ENCODE measurements at regions not wholly inside any gene's neighbourhood (a gene's known extent, or its start where the extent isn't known, plus 50 kb on each side); places are given as distances from the start of the nearest gene placed in this dataset.

GRCh38 chr9:119736491-119737454 is 367.5 kb upstream of the BRINP1 start:
- no peaks in the 10 kb centered on the region for H3K36me3 ChIP-seq (ENCODE audit: control insufficient read depth in 2 of 2, insufficient read depth in 1 of 2, low read length in 2 of 2)
- ChIA-PET POLR2A (no interaction called here), CTCF (no interaction called here)
- no peaks in the 10 kb centered on the region for H3K9me3 ChIP-seq (ENCODE audit: control insufficient read depth, insufficient read depth, low read depth, low read length)
- H3K4me1 ChIP-seq (ENCODE audit: control insufficient read depth, insufficient read depth, low read length): no peaks in the 10 kb centered on the region
- no peak overlapping the region for H3K4me3 ChIP-seq (ENCODE audit: low read depth, low read length)
- TF ChIP-seq ZNF610 (tag by site-specific recombination; IDR thresholded peaks at IDR 0.05; ENCODE audit: borderline replicate concordance) (no peak), KLF17 (tag by site-specific recombination; IDR thresholded peaks at IDR 0.05) (no peak), ZNF629 (tag by site-specific recombination; IDR thresholded peaks at IDR 0.05) (no peak), ZNF549 (tag by site-specific recombination; IDR thresholded peaks at IDR 0.05) (no peak), ZNF76 (tag by site-specific recombination; IDR thresholded peaks at IDR 0.05; ENCODE audit: borderline replicate concordance, low read depth) (no peak), ZNF473 (tag by site-specific recombination; IDR thresholded peaks at IDR 0.05) (no peak), ZNF266 (tag by site-specific recombination; IDR thresholded peaks at IDR 0.05; ENCODE audit: low read depth) (no peak), ZBTB26 (tag by site-specific recombination; optimal IDR thresholded peaks at IDR 0.05) (no peak), ZSCAN23 (tag by site-specific recombination; IDR thresholded peaks at IDR 0.05) (no peak), EGR2 (tag by site-specific recombination; IDR thresholded peaks at IDR 0.05; ENCODE audit: low read depth) (no peak), ZNF335 (tag by site-specific recombination; conservative IDR thresholded peaks at IDR 0.05) (no peak), SP2 (tag by site-specific recombination; IDR thresholded peaks at IDR 0.05) (no peak), ZNF132 (tag by site-specific recombination; IDR thresholded peaks at IDR 0.05; ENCODE audit: borderline replicate concordance) (no peak)
- TF ChIP-seq, protein P1, sequence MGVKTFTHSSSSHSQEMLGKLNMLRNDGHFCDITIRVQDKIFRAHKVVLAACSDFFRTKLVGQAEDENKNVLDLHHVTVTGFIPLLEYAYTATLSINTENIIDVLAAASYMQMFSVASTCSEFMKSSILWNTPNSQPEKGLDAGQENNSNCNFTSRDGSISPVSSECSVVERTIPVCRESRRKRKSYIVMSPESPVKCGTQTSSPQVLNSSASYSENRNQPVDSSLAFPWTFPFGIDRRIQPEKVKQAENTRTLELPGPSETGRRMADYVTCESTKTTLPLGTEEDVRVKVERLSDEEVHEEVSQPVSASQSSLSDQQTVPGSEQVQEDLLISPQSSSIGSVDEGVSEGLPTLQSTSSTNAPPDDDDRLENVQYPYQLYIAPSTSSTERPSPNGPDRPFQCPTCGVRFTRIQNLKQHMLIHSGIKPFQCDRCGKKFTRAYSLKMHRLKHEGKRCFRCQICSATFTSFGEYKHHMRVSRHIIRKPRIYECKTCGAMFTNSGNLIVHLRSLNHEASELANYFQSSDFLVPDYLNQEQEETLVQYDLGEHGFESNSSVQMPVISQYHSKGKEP (tag by site-specific recombination; IDR thresholded peaks at IDR 0.05): no peak
- TF ChIP-seq, protein P2, sequence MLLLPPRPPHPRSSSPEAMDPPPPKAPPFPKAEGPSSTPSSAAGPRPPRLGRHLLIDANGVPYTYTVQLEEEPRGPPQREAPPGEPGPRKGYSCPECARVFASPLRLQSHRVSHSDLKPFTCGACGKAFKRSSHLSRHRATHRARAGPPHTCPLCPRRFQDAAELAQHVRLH (tag by site-specific recombination; IDR thresholded peaks at IDR 0.05): no peak
- TF ChIP-seq, protein P3, sequence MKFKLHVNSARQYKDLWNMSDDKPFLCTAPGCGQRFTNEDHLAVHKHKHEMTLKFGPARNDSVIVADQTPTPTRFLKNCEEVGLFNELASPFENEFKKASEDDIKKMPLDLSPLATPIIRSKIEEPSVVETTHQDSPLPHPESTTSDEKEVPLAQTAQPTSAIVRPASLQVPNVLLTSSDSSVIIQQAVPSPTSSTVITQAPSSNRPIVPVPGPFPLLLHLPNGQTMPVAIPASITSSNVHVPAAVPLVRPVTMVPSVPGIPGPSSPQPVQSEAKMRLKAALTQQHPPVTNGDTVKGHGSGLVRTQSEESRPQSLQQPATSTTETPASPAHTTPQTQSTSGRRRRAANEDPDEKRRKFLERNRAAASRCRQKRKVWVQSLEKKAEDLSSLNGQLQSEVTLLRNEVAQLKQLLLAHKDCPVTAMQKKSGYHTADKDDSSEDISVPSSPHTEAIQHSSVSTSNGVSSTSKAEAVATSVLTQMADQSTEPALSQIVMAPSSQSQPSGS (tag by site-specific recombination; IDR thresholded peaks at IDR 0.05; ENCODE audit: low read depth): no peak
- H3K27ac ChIP-seq (ENCODE audit: extremely low read depth, low read depth, low read length): no peak overlapping the region

- Histone ChIP-seq H3K4me1 (ENCODE audit: control insufficient read depth, insufficient read depth, low read length) (no peaks in the 10 kb centered on the region), H3K36me3 (ENCODE audit: control insufficient read depth in 2 of 2, insufficient read depth in 1 of 2, low read length in 2 of 2) (no peaks in the 10 kb centered on the region), H3K27ac (ENCODE audit: extremely low read depth, low read depth, low read length) (no peak overlapping the region), H3K9me3 (ENCODE audit: control insufficient read depth, insufficient read depth, low read depth, low read length) (no peaks in the 10 kb centered on the region), H3K4me3 (ENCODE audit: low read depth, low read length) (no peak overlapping the region)
- ChIA-PET CTCF (no interaction called here), POLR2A (no interaction called here)
- TF ChIP-seq WT1 (tag by site-specific recombination; IDR thresholded peaks at IDR 0.05) (no peak), REST (tag by site-specific recombination; IDR thresholded peaks at IDR 0.05) (no peak), ZNF211 (tag by site-specific recombination; IDR thresholded peaks at IDR 0.05; ENCODE audit: low read depth) (no peak), ZNF48 (tag by site-specific recombination; IDR thresholded peaks at IDR 0.05) (no peak), ZNF132 (tag by site-specific recombination; IDR thresholded peaks at IDR 0.05; ENCODE audit: borderline replicate concordance) (no peak), BCL11B (tag by site-specific recombination; IDR thresholded peaks at IDR 0.05; ENCODE audit: low read depth) (no peak), REPIN1 (tag by site-specific recombination; IDR thresholded peaks at IDR 0.05; ENCODE audit: low read depth) (no peak)
Measured at GRCh38 chr9:119727988-119728387, 358.8 kb upstream of the BRINP1 start.

Data from HEK293 (cell line).